HG02588 (cell line): ENCODE measurements at regions not wholly inside any gene's neighbourhood (a gene's known extent, or its start where the extent isn't known, plus 50 kb on each side); places are given as distances from the start of the nearest gene placed in this dataset.

ENCODE experiments used
- ATAC-seq: cut with Tn5 transposase; IDR thresholded peaks from one replicate; pipeline ENCODE4 v1.9.1; 2021; ENCODE audit warnings: mild to moderate bottlenecking, moderate library complexity; ENCODE audit not compliant: unreplicated experiment

DNA sequence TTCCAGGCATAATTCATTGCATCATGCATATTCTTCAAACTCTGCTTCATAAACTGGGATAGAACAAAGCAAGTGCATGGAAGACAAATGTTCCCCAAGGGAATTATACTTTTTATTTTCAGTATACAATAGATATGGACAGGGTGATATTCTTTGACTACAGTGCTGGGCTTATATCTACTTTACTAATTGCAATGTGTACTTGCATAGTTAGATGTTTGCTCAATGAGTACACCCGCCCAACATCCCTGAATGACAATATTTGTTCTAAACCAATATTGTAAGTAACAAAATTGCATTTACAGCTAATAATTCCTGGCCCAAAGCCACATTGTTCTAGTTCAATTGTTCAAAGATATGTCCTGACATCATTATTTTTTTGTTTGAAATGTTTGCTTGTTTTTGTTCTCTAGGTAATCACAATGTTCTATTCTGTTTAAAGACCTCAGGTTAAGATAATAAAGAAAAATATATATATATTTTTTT lies 171.4 kb downstream of the PTN start:
- no peak for ATAC-seq

DNA sequence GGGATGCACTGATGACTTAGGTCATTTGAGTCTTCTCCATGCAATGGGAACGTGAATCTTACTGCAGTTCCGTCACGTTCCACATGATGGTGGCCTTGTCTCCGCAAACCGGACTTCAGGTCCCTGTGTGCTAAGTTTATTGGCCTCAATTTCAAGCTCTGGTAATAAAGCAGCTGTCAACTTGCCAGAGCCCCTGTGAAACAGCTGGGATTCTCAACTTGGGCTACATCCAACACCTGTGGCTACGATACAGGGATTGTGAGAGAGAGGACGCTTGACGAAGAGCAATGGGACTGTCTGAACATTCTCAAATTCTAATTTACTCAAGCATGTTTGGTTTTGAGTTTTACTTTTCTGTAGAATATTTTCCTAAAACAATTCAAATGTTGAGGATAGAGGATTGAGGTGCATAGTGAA lies 174.2 kb downstream of the PTN start:
- ATAC-seq = no peak

DNA sequence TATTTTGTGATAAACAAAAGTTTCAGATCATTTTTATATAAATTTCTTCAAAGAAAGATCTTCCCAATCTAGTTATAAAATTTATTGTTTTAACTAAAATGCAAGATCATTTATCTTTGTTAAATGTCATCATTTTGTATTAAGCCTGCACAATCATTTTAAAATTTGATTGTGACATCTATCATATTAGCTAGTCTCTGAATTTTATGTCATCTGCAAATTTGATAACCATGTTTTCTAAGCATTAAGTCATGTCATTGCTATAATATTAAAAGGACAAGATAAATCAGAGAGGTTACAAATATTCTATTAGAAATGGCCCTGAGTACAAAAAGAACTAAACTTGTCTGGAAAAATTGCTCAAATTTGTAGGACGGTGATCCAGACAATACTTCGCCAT lies 175.9 kb downstream of the PTN start:
- no peak for ATAC-seq

DNA sequence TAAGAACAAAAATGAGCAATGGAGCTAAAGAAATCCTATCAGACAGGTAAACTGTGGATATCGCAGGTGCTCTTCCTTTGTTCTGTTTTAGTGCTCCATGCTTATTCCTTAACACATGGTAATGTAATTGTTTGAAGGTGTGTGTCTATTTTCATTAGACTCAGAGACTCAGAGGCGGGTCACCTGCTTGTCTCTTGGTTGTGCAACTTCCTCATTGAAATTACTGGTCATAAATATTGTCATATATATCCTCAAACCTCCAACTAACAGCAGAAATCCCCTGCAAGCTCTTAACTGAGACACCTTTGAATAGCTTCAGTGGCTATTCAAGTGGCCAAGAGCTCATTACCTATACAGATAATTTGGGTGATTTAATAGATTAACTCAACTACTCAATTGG lies 177.2 kb downstream of the PTN start:
- no peak for ATAC-seq

DNA sequence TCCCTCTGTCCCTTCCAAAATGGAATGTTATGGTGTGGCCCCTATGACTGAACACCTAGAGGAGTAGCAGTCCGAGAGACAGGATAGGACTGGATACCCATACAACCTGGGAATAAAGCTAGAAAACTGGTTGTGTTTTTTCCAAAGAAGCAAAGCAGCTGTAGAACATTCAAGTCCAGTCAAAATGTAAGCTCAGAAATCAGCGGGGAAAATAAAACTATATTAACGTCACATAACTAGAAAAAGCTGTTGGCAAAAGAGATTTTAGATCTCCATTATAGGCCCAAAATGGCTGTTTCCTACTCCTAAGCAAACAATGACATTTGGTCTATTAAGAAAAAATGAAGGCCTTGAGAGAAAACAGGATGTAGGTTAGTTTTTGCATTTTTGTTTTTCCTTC lies 177.7 kb downstream of the PTN start:
- no peak for ATAC-seq

DNA sequence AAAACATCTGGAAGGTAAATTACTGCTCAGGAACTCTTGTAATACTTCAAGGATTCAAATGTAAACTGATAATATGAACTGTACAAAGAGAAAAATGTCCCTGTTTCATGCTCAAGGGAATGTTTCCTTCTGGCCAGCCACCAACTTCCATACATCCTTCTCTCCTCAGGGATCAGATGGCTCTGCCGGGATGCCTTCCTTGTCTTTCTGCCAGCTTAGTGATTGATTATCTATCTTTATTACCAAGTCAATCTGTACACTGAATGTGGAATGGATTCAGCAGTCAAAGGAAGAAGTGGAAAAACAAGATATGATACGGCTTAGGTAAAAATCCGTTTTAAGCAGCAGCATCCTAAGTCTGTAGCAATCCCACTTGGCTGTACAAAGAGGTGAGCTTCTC lies 178.3 kb downstream of the PTN start:
- no peak for ATAC-seq

DNA sequence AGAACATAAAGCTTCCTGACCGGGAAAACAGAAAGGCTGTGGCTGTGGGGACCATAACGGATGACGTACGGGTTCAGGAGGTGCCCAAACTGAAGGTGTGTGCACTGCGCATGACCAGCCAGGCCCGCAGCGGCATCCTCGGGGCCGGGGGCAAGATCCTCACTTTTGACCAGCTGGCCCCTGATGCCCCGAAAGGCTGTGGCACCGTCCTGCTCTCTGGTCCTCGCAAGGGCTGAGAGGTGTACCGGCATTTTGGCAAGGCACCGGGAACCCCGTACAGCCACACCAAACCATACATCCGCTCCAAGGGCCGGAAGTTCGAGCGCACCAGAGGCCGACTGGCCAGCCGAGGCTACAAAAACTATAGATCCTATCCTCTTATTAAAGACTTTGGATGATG lies 179.3 kb downstream of the PTN start:
- ATAC-seq = no peak

DNA sequence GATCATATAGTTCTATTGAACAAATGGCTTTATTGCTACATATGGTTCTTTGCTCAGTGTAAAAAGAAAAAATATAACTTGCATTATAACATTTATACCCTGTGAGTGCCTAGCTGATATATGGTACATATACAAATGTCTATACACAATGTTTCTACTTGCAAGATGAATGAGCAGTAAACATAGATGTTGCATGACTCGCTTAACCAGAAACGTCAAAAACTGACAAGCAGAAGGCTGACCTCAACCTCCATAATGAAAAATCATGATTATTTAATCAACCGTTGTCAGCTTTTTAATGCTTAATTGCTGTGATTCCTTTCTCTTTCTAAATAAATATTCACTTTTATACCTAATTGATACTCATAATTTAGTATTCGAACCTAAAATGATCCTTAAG lies 183.3 kb downstream of the PTN start:
- no peak for ATAC-seq

DNA sequence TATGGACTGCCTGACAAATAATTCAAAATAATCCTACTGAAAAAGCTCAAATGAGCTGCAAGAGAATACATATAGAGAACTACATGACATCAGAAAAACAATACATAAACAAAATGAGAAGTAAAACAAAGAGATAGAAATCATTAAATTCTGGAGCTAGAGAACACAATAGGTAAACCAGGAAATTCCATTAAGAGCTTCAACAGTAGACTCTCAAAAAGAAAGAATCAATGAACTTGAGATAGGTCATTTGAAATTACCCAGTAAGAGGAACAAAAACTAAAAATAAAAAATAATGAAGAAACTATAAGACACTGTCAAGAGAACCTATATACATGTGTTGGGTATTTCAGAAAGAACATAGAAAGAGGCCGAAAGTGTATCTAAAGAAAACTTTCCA lies 186.3 kb downstream of the PTN start:
- ATAC-seq = no peak

DNA sequence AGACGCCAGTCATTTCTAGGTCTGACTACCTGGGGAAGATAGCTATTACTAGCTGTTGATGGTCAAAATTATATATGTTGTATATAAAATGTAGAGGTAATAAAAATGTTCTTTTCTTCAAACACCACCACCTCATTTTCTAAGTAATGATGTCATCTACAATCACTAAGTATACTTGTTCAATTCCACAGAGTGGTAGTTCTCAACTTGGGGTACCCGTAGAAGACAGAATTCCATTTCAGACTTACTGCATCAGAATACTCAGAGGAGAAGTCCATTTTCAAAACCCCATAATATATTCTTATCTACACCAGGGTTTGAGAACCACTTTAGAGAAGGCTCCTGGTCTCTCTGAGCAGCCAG lies 191.9 kb downstream of the PTN start:
- ATAC-seq = no peak

DNA sequence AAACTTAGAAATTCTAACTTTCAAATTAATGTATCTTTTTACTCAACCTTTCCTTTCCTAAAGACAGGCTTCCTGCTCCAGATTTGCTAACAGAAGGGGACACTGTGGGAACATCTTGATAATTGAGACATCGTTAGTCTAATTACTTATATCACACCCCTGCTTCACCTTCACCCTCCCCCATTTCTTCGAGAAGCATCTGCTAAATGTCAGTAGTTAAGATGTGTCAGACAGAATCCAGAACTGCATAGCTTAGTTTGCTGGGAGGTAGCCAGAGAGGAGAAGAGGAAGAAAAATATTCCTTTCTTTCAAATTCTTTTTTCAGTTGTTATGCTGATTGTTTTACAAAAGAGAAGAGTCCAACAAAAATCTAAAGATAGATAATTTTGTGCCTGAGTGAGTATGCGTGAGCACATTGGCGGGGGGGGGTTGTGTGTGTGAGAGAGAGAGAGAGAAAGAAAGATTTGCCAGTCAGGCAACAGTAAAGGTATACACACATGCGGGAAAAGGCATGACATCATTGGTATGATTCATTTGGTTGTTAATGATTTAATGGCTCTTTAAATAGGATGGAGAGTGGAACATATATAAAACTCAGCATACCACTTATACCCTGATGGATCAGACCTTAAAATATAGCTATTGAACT lies 192.4 kb downstream of the PTN start:
- ATAC-seq = no peak

DNA sequence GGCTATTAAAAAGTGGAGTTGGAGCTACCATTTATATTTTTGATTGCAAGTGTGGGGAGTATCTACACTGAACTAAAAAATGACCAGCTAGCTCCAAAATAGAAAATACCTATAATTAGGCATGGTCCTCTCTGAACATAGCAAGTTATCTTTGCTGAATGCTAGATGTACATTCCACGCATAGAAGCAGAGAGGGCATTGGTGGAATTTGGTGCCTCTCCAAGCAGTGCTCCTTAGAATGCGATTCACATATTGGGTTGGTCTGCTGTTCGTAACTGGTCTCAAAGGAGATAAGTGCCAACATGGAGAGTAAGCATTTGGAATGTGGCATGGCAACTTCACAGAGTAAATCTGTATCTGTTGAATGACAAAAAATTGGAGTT lies 196.2 kb downstream of the PTN start:
- no peak for ATAC-seq

DNA sequence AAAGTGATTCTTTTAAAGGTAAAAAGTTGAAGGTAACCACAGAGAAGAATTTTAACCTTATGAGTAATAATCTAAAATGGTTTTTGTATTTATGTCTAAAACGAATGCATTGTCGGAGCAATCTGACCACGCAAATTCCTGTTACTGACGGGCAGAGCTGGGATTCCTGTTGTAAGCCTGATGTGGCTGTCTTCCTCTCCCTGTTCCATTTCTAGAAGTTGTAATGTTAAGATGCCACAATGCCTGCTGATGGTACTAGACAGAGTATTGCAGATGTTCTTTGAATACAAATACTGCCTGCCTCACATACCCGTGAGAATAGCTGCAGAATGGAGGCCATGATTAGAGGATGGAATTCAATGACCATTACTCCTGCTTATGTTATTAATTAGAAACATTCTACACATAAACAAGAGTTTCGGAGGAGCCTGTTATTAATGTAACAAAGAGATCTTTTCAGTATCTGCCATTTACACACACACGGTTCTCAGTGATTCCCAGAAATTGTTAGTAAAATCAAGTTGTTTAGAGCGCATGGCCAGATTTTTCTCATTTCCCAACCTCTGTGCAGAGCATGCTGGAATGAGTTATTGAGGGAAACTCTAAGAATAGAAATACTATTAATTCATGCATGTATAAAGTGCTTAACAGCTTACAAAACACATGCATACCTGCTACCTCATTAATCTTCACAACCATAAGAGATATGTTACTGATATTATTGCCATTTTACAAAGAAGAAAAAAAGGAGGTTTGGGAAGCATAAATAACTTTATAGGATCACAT lies 196.8 kb downstream of the PTN start:
- ATAC-seq = no peak

DNA sequence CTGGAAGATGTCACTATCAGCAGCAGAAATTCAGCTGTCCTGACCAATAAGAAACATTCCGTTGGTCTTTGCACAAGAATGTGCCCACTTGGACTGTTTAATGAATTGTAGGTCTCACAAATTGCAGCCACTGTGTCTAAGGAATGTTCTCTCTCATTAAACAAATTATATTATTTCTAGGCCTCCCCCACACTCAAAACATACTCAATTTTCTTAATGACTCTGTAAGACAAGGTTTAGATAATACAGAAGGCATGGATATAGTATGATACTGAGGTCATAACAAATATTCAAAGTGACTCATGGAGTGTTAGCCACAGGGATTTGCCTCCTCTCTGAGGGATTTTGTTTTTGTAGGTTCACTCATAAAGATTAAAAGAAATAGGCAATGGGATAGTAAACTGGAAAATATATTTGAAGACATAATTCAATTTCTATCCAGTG lies 197.5 kb downstream of the PTN start:
- no peak for ATAC-seq

DNA sequence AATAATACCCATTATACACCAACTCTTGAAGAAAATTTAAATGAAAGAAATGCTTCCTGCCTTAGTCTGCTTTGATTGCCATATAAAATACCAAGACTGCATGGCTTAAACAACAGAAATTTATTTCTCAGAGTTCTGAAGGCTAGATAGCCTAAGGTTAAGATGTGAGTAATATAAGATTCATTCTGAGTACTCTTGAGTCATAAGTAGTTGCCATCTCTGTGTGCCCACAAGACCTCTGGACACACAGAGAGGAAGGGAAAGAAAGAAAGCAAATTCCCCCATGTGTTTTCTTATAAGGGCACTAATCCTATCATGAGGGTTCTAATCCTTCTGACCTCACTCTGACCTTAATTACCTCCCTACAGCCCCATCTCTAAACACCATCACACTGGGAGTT lies 201.2 kb downstream of the PTN start:
- ATAC-seq = no peak

DNA sequence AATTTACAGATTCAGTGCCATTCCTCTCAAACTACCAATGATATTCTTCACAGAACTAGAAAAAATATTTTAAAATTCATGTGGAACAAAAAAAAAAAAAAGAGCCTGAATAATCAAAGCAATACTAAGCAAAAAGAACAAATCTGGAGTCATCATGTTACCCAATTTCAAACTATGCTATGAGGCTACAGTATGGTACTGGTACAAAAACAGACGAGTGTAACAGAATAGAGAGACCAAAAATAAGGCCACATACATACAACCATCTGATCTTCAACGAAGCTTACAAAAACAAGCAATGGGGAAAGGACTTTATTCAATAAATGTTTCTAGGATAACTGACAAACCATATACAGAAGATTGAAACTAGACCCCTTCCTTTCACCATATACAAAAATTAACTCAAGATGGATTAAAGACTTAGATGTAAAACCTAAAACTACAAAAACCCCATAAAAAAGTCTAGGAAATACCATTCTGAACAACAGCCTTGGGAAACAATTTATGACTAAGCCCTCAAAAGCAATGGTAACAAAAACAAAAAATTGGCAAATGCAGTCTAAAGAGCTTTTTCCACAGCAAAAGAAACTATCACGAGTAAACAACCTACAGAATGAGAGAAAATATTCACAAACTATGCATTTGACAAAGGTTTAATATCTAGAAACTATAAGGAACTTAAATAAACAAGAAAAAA lies 207.7 kb downstream of the PTN start:
- no peak for ATAC-seq

DNA sequence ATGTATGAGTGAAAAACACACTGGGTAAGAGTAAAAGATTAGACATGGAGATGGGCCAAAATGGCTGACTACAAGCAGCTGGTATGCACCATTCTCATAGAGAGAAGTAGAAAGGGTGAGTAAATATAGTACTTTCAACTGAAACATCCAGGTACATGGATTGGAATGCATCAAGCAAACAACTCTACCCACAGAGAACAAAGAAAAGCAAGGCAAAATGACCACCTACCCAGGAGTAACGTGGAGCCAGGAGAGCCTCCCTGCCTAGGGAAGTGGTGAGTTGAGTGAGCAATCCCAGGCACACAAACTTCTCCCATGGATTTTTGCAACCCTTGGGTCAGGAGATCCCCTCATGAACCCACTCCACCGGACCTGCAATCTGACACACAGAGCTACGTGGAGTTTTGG lies 212.8 kb downstream of the PTN start:
- ATAC-seq = no peak

DNA sequence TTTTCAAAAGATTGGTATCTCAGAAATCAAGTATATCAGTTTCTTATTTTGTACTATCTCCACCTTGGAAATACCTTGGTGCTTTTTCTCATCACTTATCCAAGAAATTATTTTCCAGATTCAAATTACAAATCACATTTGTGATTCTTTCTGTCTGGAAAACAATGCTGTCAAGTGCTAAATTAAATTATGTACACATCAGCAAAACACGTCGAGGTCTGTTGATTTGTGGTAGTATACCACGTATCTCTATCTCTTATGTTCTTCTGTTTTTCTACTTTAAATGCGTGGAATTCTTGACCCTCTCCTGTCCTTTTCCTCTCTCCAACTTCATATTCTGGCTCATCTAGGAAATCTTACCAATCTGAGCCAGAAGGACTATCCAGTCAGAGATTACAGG lies 214.5 kb downstream of the PTN start:
- ATAC-seq = no peak

DNA sequence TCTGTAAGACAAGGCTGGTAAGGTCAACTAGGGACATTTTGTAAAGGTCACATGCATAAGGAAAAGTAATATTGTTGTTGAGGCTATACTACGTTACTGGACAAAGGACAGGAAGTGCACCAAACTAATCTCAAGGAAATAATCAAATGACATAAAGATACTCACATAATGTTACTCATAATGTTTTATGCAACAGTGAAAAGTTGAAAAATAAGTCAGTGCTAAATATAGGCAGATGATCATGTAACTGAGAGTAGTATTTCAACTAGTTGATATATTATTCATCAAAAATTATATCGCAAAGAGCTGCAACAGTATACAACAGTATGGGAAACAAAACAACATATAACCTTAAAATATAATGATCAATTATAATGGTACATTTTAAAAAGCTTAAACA lies 215.7 kb downstream of the PTN start:
- no peak for ATAC-seq

DNA sequence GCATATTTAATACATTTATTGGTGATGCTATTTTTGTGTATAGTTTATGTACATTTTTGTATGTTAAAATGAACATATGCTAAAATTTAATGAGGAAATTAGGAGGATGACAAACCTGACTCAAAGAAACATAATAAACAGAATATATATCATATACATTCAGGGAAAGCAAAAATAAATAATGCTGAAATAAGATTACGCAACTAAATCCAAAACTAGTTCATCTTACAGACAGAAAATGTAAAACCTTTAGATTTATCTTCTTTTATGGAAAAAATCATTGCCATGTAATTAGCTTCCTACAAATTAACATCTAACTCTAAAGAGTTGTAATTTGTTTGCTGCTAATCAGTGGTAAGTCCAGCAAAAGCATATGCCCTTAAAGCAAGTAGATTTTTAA lies 216.5 kb downstream of the PTN start:
- ATAC-seq = no peak

DNA sequence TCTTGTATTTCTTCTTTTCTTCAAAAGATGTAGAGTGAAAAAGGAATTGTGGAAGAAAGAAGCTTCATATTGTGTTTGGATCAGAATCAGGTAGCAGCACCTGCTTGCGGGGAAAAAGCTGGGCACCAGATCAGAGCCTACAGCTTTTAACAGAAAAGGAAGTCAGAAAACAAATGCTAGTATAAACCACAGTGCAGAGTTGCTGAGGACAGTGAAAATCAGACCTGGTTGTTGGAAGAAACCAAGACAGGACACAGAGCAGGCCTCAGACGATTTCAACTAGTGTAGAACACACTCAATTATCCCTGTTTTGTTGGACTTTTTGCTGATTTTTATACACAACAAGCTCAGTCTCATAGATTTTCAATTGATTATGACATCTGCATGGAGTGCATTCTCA lies 221.4 kb downstream of the PTN start:
- ATAC-seq = no peak

DNA sequence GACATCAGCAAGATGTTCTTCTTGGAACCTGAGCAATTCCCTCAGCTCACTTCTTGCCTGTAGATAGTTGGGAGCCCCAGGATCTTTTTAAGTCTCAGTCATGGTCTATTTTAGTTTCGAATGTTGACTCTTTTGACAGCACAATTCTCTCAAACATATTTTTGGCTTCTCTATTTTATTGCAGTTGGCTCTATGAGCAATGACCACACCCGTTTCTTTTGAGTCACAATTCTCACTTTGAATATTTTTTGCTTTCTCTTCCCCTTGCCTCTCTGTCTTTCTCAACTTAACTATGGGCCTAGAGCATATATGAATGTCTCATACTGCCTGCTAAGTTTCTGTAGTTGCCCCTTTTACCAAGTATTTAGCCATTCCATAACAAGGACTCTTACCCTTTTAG lies 222.8 kb downstream of the PTN start:
- peak; percentile 81 for ATAC-seq
